ENCODE measurements at regions not wholly inside any gene's neighbourhood (a gene's known extent, or its start where the extent isn't known, plus 50 kb on each side); places are given as distances from the start of the nearest gene placed in this dataset.

- Mint-ChIP-seq H3K27me3 (ENCODE audit: low read depth) (no peaks in the 10 kb centered on the region), H3K27ac (no peak overlapping the region), H3K4me1 (peaks cover 8% of the 10 kb centered on the region), H3K9me3 (no peaks in the 10 kb centered on the region), H3K36me3 (no peaks in the 10 kb centered on the region), H3K4me3 (no peak overlapping the region)
- DNase-seq (ENCODE audit: low spot score in 2 of 2, unreplicated experiment in 2 of 2): no peak
- TF ChIP-seq CTCF (IDR thresholded peaks at IDR 0.05; ENCODE audit: unreplicated experiment): no peak
Measured at GRCh38 chr21:18146820-18147219, 97.8 kb upstream of the CHODL start.

- Mint-ChIP-seq H3K4me1 (peaks cover 8% of the 10 kb centered on the region), H3K27ac (no peak overlapping the region), H3K9me3 (no peaks in the 10 kb centered on the region), H3K36me3 (no peaks in the 10 kb centered on the region), H3K27me3 (ENCODE audit: low read depth) (no peaks in the 10 kb centered on the region), H3K4me3 (no peak overlapping the region)
- TF ChIP-seq CTCF (IDR thresholded peaks at IDR 0.05; ENCODE audit: unreplicated experiment): no peak
- no peak for DNase-seq (ENCODE audit: low spot score in 2 of 2, unreplicated experiment in 2 of 2)
Measured at GRCh38 chr21:18144339-18144738, 100.3 kb upstream of the CHODL start.

- TF ChIP-seq CTCF (IDR thresholded peaks at IDR 0.05; ENCODE audit: unreplicated experiment): no peak
- DNase-seq (ENCODE audit: low spot score in 2 of 2, unreplicated experiment in 2 of 2): no peak
- peaks cover 5% of the 10 kb centered on the region for H3K4me1 Mint-ChIP-seq
- H3K4me3 Mint-ChIP-seq: no peak overlapping the region
- no peak overlapping the region for H3K27ac Mint-ChIP-seq
- H3K9me3 Mint-ChIP-seq: no peaks in the 10 kb centered on the region
- H3K36me3 Mint-ChIP-seq: no peaks in the 10 kb centered on the region
- no peaks in the 10 kb centered on the region for H3K27me3 Mint-ChIP-seq (ENCODE audit: low read depth)
Measured at GRCh38 chr21:18142655-18143054, 102.0 kb upstream of the CHODL start.

- no peaks in the 10 kb centered on the region for H3K9me3 Mint-ChIP-seq
- no peaks in the 10 kb centered on the region for H3K36me3 Mint-ChIP-seq
Measured at GRCh38 chr21:18138507-18138906, 106.1 kb upstream of the CHODL start.

GRCh38 chr21:18129526-18129925 is 115.1 kb upstream of the CHODL start:
- no peaks in the 10 kb centered on the region for H3K4me1 Mint-ChIP-seq
- no peak overlapping the region for H3K27ac Mint-ChIP-seq
- H3K4me3 Mint-ChIP-seq: no peak overlapping the region
- TF ChIP-seq CTCF (IDR thresholded peaks at IDR 0.05; ENCODE audit: unreplicated experiment): no peak
- no peak for DNase-seq (ENCODE audit: low spot score in 2 of 2, unreplicated experiment in 2 of 2)
- no peaks in the 10 kb centered on the region for H3K9me3 Mint-ChIP-seq
- H3K27me3 Mint-ChIP-seq (ENCODE audit: low read depth): peaks cover 3% of the 10 kb centered on the region
- no peaks in the 10 kb centered on the region for H3K36me3 Mint-ChIP-seq

More at GRCh38 chr21:18138507-18138906, 106.1 kb upstream of the CHODL start:
- no peak for DNase-seq (ENCODE audit: low spot score in 2 of 2, unreplicated experiment in 2 of 2)
- Mint-ChIP-seq H3K27ac (no peak overlapping the region), H3K27me3 (ENCODE audit: low read depth) (no peaks in the 10 kb centered on the region), H3K4me1 (no peaks in the 10 kb centered on the region), H3K4me3 (no peak overlapping the region)
- no peak for TF ChIP-seq CTCF (IDR thresholded peaks at IDR 0.05; ENCODE audit: unreplicated experiment)

GRCh38 chr21:18118566-18118965 is 126.1 kb upstream of the CHODL start:
- no peak for TF ChIP-seq CTCF (IDR thresholded peaks at IDR 0.05; ENCODE audit: unreplicated experiment)
- Mint-ChIP-seq H3K36me3 (no peaks in the 10 kb centered on the region), H3K27me3 (ENCODE audit: low read depth) (no peaks in the 10 kb centered on the region), H3K9me3 (no peaks in the 10 kb centered on the region), H3K27ac (no peak overlapping the region), H3K4me1 (peaks cover 4% of the 10 kb centered on the region), H3K4me3 (no peak overlapping the region)
- DNase-seq (ENCODE audit: low spot score in 2 of 2, unreplicated experiment in 2 of 2): no peak

Data from mesothelial cell of epicardium (in vitro differentiated cells).